ENCODE measurements at regions not wholly inside any gene's neighbourhood (a gene's known extent, or its start where the extent isn't known, plus 50 kb on each side); places are given as distances from the start of the nearest gene placed in this dataset.

DNA sequence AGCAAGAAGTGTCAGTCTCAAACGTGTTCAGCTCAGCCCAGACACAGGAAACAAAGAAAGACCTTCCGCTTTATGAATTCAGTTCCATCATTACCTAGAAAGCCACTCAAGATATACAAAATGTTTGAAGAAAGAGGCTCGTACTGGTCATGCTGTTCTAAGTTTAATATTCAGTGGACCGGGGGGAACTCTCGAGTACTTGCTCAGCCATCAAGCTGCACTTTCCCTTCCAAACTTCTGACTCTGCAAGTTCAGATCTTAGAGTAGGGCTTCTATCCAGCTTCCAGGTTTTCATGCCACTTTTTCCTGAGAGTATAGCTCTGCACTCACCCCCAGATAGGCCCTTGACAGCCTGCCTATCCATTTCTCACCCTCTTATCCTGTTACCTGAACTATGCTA lies 62.8 kb upstream of the OSBPL8 start:
- no peak for TF ChIP-seq POLR2A (IDR thresholded peaks at IDR 0.05)
- TF ChIP-seq, protein P1, sequence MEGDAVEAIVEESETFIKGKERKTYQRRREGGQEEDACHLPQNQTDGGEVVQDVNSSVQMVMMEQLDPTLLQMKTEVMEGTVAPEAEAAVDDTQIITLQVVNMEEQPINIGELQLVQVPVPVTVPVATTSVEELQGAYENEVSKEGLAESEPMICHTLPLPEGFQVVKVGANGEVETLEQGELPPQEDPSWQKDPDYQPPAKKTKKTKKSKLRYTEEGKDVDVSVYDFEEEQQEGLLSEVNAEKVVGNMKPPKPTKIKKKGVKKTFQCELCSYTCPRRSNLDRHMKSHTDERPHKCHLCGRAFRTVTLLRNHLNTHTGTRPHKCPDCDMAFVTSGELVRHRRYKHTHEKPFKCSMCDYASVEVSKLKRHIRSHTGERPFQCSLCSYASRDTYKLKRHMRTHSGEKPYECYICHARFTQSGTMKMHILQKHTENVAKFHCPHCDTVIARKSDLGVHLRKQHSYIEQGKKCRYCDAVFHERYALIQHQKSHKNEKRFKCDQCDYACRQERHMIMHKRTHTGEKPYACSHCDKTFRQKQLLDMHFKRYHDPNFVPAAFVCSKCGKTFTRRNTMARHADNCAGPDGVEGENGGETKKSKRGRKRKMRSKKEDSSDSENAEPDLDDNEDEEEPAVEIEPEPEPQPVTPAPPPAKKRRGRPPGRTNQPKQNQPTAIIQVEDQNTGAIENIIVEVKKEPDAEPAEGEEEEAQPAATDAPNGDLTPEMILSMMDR (IDR thresholded peaks at IDR 0.05), result no peak

All from esophagus squamous epithelium (tissue), 4 donors.